ENCODE measurements at regions not wholly inside any gene's neighbourhood (a gene's known extent, or its start where the extent isn't known, plus 50 kb on each side); places are given as distances from the start of the nearest gene placed in this dataset.
A peak's percentile ranks its signal among the peaks of the same experiment; 100 is the strongest.

DNA sequence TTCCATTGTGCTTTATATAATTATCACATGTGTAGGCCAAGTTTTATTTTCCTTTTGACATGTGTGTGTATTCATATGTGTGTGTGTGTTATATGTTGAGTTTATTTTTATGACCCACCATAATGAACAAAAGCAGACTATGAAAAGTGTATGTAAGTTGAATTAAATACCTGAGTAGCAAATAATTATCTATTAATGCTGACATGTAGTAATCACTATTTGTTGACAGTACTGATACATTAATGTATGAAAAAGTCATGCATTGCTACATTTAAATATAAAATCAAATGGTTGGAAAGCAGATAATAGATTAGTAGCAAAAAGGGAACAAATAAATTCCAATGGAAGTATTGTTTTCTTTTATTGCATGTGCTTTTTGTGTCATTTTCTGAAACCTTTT, 1948.5 kb upstream of the PCDH20 start:
- H3K36me3 ChIP-seq (replicated peaks in 1 of 2; ENCODE audit: control insufficient read depth in 1 of 2, insufficient read depth in 2 of 2, low read length in 2 of 2), result no peaks in the 10 kb centered on the region
- ATAC-seq, result no peak
- peak; percentile 31 to 77; a peak in 3 of 4 replicates for TF ChIP-seq MAFK (conservative IDR thresholded peaks at IDR 0.05 in 1 of 2, IDR thresholded peaks at IDR 0.05 in 1 of 2; ENCODE audit: low read length in 2 of 2)
- peak; percentile 70 for TF ChIP-seq MAFF (IDR thresholded peaks at IDR 0.05; ENCODE audit: low read depth, low read length)
- TF ChIP-seq SIX1 (CRISPR knock-in tag; IDR thresholded peaks at IDR 0.05; ENCODE audit: borderline replicate concordance), result no peak
- no TSS peak for BruUV-seq (replicated peaks)
- H3K4me2 ChIP-seq (ENCODE audit: low read depth, low read length), result no peak overlapping the region
- no peak for DNase-seq (ENCODE audit: low spot score)
- H3K9me3 ChIP-seq (ENCODE audit: low read length), result no peaks in the 10 kb centered on the region
- ChIA-PET CTCF (ENCODE audit: low intra/inter-chr PET ratio, low total read pairs) (no interaction called here), POLR2A (no interaction called here)
- H3K9ac ChIP-seq (ENCODE audit: insufficient read depth, low read depth, low read length), result no peak overlapping the region
- H3K79me2 ChIP-seq (ENCODE audit: insufficient read depth, low read length), result no peaks in the 10 kb centered on the region
- H4K20me1 ChIP-seq (ENCODE audit: insufficient read depth, low read length), result no peaks in the 10 kb centered on the region
- intact Hi-C loops (cut with micrococcal nuclease; ENCODE audit: unreplicated experiment) (no loop called here), in situ Hi-C loops (cut with HindIII; ENCODE audit: extremely low pct_ligation_motif_present, low pct_unique_long_range_greater_than_20kb) (no loop called here)
- no peaks in the 10 kb centered on the region for H3K27me3 ChIP-seq (ENCODE audit: control insufficient read depth in 1 of 2, insufficient read depth in 2 of 2, low read length in 2 of 2)
- no peak overlapping the region for H3K27ac ChIP-seq (ENCODE audit: extremely low read length, insufficient read depth, low read length)
- H2AFZ ChIP-seq (ENCODE audit: low read length), result no peak overlapping the region
- no peak for FAIRE-seq
- no peak overlapping the region for H3K4me3 ChIP-seq (replicated peaks in 1 of 3; ENCODE audit: insufficient read depth in 1 of 3, low read depth in 2 of 3, low read length in 3 of 3)
- no peaks in the 10 kb centered on the region for H3K4me1 ChIP-seq (ENCODE audit: insufficient read depth, low read length)

DNA sequence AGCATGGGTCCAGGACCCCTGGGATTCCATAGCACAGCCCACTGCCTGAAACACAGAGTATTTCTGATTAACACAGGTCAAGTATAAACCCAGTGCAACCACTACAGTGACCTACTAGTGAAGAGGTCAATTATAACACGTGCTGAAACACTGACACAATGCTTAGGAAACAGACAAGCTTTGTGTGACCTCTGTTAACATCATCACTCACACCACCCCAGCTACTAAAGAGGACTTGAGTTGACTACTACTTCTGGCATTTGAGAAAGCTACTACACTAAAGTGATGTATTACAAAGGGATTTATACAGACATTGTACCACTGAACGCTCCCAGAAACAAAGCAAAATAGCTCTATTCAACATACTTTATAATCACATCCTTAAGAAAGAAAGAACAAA, 1935.9 kb upstream of the PCDH20 start:
- POLR2A ChIA-PET, result no interaction called here
- H3K4me3 ChIP-seq (replicated peaks in 1 of 3; ENCODE audit: insufficient read depth in 1 of 3, low read depth in 2 of 3, low read length in 3 of 3), result no peak overlapping the region
- no TSS peak for BruUV-seq (replicated peaks)

More for the DNA sequence above, 1935.9 kb upstream of the PCDH20 start:
- Histone ChIP-seq H3K27ac (ENCODE audit: extremely low read length, insufficient read depth, low read length) (no peak overlapping the region), H3K4me2 (ENCODE audit: low read depth, low read length) (no peak overlapping the region), H3K9me3 (ENCODE audit: low read length) (no peaks in the 10 kb centered on the region), H3K79me2 (ENCODE audit: insufficient read depth, low read length) (no peaks in the 10 kb centered on the region), H3K9ac (ENCODE audit: insufficient read depth, low read depth, low read length) (no peak overlapping the region), H3K36me3 (replicated peaks in 1 of 2; ENCODE audit: control insufficient read depth in 1 of 2, insufficient read depth in 2 of 2, low read length in 2 of 2) (no peaks in the 10 kb centered on the region), H2AFZ (ENCODE audit: low read length) (no peak overlapping the region), H3K27me3 (ENCODE audit: control insufficient read depth in 1 of 2, insufficient read depth in 2 of 2, low read length in 2 of 2) (no peaks in the 10 kb centered on the region), H3K4me1 (ENCODE audit: insufficient read depth, low read length) (no peaks in the 10 kb centered on the region), H4K20me1 (ENCODE audit: insufficient read depth, low read length) (no peaks in the 10 kb centered on the region)
- CTCF ChIA-PET (ENCODE audit: low intra/inter-chr PET ratio, low total read pairs), result no interaction called here
- no peak for FAIRE-seq
- no peak for TF ChIP-seq NBN (conservative IDR thresholded peaks at IDR 0.05)
- TF ChIP-seq PAF1 (CRISPR knock-in tag; IDR thresholded peaks at IDR 0.05), result no peak
- no peak for TF ChIP-seq ZNF3 (CRISPR knock-in tag; IDR thresholded peaks at IDR 0.05)
- TF ChIP-seq, protein P1, sequence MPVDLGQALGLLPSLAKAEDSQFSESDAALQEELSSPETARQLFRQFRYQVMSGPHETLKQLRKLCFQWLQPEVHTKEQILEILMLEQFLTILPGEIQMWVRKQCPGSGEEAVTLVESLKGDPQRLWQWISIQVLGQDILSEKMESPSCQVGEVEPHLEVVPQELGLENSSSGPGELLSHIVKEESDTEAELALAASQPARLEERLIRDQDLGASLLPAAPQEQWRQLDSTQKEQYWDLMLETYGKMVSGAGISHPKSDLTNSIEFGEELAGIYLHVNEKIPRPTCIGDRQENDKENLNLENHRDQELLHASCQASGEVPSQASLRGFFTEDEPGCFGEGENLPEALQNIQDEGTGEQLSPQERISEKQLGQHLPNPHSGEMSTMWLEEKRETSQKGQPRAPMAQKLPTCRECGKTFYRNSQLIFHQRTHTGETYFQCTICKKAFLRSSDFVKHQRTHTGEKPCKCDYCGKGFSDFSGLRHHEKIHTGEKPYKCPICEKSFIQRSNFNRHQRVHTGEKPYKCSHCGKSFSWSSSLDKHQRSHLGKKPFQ (CRISPR knock-in tag; IDR thresholded peaks at IDR 0.05; ENCODE audit: insufficient replicate concordance), result no peak
- no peak for TF ChIP-seq ZNF792 (CRISPR knock-in tag; IDR thresholded peaks at IDR 0.05)
- TF ChIP-seq BRCA1 (CRISPR knock-in tag; IDR thresholded peaks at IDR 0.05), result no peak
- no peak for TF ChIP-seq TEAD3 (CRISPR knock-in tag; optimal IDR thresholded peaks at IDR 0.05; ENCODE audit: borderline replicate concordance)
- no peak for ATAC-seq
- 2% methylated on average over 2 of the region's 2 CpGs for WGBS (ENCODE audit: low lambda C conversion rate)
- DNase-seq (ENCODE audit: low spot score), result no peak
- intact Hi-C loops (cut with micrococcal nuclease; ENCODE audit: unreplicated experiment), result no loop called here
- in situ Hi-C loops (cut with HindIII; ENCODE audit: extremely low pct_ligation_motif_present, low pct_unique_long_range_greater_than_20kb), result no loop called here
